ENCODE measurements at regions not wholly inside any gene's neighbourhood (a gene's known extent, or its start where the extent isn't known, plus 50 kb on each side); places are given as distances from the start of the nearest gene placed in this dataset.

DNA sequence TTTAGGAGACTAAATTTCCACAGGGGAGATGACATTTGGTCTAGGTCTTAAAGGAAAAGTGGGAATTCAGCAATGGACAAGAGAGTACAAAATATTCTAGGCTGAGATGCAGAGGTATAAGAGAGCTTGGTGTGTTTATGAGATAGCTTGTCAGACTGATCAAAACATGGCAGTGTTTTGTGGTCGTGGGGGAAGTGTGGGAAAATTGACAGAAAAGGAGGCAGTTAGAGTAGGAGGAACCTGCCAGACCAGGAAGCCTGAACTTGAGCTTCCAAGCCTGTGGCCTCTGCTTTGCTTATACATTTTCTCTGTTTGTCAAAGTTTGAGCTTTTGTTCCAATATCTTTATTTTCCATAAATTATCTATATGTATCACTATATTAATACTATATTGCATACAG lies 69.5 kb upstream of the MAP3K7 start:
- TF ChIP-seq, protein P1, sequence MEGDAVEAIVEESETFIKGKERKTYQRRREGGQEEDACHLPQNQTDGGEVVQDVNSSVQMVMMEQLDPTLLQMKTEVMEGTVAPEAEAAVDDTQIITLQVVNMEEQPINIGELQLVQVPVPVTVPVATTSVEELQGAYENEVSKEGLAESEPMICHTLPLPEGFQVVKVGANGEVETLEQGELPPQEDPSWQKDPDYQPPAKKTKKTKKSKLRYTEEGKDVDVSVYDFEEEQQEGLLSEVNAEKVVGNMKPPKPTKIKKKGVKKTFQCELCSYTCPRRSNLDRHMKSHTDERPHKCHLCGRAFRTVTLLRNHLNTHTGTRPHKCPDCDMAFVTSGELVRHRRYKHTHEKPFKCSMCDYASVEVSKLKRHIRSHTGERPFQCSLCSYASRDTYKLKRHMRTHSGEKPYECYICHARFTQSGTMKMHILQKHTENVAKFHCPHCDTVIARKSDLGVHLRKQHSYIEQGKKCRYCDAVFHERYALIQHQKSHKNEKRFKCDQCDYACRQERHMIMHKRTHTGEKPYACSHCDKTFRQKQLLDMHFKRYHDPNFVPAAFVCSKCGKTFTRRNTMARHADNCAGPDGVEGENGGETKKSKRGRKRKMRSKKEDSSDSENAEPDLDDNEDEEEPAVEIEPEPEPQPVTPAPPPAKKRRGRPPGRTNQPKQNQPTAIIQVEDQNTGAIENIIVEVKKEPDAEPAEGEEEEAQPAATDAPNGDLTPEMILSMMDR (IDR thresholded peaks at IDR 0.05), result no peak
- TF ChIP-seq POLR2A (IDR thresholded peaks at IDR 0.05), result no peak
- no peak for TF ChIP-seq POLR2AphosphoS5 (IDR thresholded peaks at IDR 0.05)

All from breast epithelium (tissue), 3 donors.